GM21528 (cell line): ENCODE measurements at regions not wholly inside any gene's neighbourhood (a gene's known extent, or its start where the extent isn't known, plus 50 kb on each side); places are given as distances from the start of the nearest gene placed in this dataset.

Experiments
- ATAC-seq: cut with Tn5 transposase; IDR thresholded peaks from one replicate; pipeline ENCODE4 v1.9.1; 2021; ENCODE audit warnings: mild to moderate bottlenecking, moderate library complexity; ENCODE audit not compliant: unreplicated experiment, low FRiP score

DNA sequence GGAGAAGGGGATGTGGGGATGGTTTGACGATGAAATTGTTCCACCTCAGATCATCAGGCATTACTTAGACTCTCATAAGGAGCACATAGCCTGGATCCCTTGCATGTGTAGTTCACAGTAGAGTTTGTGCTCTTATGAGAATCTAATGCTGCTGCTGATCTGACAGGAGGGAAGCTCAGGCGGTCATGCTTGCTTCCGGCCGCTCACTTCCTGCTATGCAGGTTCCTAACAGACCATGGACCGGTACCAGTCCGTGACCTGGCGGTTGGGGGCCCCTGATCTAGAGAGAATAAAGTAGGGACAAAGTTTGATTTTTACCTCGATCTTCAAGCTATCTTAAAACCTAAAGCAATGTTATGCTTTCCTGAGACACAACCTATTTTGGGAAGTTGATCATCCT is 373.8 kb upstream of the ARGLU1 start:
- no peak for ATAC-seq

DNA sequence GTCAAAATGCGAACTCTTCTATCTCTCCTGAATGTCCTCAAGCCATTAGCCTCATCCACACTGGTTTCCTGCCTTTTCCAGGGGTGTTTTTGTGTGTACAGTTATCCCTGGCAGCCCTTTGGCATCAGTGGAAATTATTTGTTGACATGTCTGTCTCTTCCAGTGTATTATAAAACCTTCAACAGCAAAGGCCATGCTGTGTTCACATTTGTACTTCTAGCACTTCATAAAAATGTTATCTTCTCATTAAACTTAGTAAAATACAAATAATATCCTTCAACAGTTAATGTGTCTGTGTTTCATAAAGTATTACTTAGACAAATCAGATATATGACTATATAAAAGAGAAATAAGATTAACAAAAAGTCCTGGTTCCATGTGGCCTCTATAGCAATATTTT is 359.5 kb upstream of the ARGLU1 start:
- ATAC-seq = no peak

DNA sequence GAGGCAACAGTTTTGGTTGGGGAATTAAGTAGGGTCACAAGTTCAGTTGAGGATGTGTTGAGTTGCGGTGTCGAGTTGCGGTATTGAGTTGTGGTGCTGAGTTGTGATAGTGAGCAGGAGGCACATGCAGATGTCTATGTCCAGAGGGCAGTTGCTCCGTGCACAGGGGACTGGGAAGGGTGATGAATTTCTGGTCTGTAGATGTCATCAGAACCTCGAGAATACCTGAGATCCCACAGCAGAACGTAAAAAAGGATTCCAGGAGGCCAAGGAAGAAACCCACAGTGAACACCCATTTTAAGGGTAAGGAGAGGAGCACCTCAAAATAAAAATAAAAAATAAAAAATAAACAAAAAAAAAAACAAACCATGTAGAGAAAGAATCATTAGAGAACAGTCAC is 354.4 kb upstream of the ARGLU1 start:
- no peak for ATAC-seq

DNA sequence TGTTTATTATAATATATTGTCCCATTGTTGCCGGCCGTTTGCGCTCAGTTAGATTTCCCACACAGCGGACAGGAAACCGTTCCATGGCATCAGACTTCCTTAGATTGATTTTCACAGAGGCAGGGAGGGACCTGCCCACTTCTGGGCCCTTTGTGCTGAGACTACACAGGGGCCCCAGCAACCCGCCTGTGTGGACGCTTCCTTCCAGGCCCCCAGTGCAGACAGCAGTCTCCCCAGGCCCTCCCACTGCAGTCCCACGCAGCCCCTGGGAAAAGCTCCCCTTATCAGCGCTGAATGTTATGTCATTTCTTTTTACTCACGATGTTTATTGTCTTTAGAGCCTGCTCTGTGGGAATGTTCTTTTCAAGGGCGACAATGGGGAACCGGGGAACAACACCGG is 351.7 kb upstream of the ARGLU1 start:
- no peak for ATAC-seq

DNA sequence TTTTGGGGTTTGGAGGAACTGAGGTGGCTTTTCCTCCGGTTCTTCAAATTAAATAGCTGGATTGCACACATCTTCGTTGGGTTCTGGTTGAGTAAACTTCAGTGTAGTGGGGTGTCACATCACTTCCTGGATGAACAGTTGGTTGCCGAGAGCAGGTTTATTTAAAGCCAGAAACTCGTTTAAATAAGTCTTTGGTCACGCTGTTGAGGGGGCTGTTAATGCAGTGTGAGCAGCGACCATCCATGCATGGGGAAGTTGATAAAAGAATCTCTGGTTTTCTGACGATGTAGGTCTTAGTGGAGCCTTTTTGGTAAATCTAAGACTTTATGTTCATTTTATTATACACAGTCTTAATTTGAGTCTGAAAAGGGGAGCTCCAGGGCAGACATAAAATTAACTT is 351.2 kb upstream of the ARGLU1 start:
- ATAC-seq = no peak

DNA sequence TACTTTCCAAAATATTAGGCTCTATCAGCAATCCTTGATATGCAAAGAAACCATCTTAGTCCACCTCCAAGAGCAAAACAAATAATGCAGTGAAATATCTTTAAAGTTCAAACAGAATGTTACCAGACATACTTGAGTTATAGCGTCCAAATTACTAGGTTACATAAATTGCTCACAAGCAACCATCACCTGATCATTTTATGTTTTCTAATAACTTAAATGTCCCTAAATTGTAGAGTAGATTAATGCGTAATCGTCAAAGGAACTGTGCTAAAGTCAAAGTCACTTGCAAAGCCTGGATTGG is 350.6 kb upstream of the ARGLU1 start:
- ATAC-seq = no peak

DNA sequence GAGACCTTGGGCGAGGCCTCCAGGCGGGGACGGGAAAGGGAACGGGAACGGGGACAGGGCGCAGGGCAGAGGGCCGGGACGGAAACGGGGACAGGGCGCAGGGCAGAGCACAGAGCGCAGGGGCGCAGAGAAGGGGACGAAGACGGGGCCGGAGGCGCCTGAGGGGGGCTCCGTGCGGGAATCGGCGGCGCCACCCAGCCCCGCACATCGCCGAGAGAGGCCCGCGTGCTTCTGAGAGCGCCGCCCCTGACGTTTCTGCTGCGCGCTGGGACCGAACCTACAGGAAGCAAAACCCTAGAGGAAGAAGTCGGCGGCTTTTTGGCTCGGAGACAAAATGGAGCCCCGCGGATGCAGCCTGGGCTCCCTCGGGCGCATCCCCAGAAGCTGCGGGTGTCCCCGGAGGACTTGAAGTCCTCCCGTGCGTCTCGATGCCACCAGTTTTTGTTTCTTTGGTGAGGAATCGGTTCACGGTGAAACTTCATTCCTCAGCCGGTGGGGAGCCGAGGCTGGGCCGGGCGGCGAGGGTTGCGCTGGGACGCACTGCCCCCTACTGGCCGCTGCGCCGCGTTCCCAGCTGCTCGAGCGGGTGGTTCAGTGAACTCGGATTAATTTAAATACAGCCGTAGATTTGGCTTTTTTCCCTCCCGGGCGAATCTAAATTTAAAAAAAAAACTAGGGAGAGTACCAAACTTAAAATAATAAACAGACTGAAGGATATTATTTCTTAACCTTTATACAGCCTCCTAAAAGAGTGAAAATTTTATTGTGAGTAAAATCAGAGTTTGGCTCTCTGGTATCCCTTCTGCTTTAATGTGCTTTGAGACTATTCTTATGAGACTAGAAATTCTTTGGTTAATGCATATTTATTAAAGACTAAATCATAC is 350.0 kb upstream of the ARGLU1 start:
- ATAC-seq = peak; percentile 98

DNA sequence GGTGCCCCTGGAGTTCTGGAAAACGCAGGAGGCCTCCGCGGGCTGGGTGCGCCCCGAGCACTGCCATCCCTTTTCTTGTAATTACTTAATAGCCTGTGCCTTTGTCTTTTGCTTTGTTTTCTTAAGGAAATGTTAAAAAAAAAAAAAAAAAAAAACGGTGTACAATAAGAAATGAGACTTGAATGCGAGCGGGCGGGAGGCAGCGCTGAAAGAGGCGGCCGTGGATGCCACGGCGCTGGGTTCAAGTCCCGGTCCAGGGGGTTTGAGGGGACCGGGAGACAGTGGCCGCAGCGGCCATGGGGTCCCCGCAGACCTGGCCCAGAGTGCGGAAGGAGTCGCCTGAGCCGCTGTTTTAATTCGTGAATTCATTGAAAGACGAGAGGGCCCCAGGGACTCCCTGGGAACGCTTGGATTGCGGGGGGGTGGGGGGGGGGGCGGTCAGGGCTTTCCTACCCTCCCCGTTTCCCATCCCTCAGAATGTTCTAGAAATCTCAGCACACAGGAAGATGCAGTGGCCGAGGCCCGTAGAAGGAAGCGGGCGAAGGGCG is 349.2 kb upstream of the ARGLU1 start:
- peak; percentile 1 for ATAC-seq

DNA sequence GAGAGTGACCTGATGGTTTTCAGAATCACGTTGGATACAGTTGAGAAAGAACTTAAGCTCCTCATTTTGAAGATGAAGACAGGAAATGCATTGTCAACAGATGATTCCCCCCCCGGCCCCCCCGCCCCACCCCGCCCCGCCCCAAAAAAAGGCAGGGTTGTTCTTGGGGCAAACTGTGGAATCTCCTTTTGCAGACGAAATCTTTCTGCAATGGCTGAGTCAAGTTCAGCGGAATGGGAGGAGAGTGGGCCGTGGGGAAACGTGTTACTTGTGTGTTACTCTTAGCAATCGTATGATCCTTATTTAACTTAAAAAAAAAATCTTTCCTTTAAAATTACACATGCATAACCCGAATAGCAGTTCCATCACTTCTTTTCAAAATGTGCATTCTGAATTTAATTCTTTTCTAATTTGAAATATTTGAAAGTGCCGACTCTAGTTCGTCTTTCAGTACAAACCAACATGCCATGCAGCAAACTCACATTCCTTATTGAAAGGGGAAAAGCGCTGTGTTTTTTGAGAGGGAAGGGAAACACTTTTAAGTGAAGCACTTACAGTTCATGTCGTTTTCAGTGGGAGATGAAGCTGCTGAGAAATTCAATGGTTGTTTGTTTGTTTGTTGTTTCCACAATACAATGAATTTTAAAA is 348.5 kb upstream of the ARGLU1 start:
- ATAC-seq = no peak

DNA sequence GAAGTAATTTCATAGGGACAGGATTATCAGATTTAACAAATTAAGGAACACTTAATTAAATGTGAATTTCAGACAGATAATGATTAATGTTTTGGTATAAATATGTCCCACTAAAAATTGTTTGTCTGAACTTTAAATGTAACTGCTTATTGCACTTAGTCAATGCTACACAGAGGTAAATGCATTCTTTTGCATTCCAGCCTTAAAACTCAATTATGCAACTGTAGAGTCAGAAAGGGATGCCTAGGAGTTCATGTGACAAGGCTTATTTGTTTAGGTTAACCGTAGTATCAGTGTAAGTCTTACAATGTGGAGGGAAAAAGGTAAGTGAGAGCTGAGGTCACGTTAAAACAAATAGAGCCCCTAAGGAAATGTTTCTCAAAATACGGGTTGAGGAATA is 347.2 kb upstream of the ARGLU1 start:
- no peak for ATAC-seq

DNA sequence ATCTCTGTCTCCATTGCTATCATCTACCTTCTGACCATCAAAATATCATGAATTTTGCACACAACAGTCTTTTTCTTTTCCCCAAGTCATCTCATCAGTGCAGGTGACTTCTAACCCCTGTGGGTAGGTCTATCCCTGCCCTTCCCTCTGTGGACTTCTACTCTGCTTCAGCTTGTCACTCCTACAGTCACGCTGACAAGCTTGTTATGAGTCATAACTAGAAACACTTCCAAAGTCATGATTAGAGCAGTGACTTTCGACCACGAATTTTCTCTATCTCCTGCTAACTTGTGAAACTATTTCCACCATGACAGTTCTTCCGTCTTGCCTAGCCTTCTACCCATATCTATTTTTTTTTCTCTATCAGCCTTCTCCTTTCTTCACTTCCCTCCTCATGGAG is 343.7 kb upstream of the ARGLU1 start:
- no peak for ATAC-seq

DNA sequence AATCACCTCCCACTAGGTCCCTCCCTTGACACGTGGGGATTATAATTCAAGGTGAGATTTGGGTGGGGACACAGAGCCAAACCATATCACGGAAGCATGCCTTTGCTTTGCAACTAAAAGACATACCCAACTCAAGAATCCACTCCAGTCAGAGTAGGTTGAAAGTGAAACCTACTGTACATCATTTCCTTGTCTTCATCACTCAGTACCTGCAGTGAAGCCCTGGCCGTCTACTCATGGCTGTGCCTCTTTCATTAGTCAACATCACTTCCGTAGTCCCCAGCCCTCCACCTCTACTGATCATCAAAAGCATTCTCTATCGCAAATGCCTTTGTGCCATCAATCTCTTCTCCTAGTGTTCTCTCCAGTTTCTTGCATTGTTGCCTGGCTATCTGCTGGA is 343.1 kb upstream of the ARGLU1 start:
- no peak for ATAC-seq

DNA sequence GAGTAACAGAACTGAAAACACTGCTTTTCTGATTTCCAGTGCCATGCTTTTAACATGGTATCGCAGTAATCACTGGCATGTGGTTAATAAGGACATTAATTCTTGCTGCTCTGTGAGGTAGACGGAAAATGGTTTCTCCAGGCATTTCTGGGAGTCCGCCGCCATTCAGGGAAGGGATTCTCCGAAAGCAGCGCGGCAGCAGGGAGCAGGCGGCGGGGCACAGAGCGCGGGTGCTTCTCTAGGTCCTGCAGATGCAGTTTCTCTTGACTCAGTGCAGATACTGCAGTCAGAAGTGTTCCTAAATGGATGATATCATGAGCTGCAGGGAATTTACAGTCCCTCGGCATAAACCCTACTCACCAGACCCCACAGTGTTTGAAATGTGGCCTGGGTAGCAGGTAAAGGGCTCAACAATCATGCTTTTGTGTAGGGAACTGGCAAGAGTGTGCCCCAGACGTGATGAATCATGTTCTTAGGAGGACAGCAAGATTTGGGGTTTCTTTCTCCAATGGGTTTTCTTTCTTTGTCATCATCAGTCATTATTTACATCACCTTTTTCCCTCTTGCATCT is 338.6 kb upstream of the ARGLU1 start:
- no peak for ATAC-seq

DNA sequence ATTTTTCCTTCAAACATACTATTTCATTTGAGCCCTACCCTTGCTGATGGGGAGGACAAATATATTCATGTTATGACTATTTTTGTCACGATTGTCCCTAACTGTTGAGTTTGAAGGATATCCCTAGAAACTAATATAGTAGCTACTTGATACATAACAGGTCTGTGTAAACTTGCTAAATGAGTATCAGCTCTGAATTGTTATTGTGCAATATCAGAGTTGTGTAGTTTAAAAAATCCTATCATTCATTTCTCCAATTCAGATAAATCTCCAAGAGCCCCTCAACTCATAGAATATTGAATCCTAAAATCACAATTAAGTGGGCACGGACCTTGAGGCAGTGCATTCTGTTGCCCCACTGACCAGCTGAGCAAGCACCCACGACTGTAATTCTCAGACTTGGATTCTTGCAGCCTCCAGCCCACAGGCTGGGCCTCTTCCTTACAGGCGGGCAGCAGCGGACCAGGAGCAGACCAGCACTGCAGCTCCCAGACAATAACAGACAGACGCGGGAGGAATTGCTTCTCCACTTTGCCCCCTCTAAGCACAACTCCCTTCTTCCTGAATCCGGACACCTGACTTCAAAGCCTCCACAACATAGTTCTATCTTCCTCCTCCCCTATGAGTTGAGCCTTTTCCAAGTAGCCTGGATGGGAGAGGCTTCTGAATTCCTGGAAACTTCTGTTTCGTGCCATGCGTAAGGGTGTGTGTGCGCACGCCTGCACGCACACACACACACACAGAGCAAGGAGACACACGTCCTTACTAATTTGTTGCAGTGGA is 337.6 kb upstream of the ARGLU1 start:
- no peak for ATAC-seq

DNA sequence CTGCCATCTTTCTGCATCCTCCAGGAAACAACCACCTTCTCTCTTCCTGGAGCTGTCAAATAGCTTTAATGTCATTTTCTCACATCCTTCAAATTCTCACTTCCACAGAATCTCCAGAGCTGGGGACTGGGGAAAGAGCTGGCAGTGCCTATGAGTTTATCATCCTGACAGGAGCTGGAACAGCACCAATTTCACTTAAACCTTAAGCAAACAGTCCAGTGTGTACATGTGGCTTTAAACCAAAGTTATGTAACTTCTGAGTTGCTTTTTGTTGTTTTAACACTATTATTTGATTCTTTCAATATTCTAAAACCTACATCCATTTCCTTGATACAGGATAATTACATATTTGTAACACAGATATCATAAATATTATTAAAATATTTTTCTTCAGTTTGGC is 331.5 kb upstream of the ARGLU1 start:
- ATAC-seq = no peak

DNA sequence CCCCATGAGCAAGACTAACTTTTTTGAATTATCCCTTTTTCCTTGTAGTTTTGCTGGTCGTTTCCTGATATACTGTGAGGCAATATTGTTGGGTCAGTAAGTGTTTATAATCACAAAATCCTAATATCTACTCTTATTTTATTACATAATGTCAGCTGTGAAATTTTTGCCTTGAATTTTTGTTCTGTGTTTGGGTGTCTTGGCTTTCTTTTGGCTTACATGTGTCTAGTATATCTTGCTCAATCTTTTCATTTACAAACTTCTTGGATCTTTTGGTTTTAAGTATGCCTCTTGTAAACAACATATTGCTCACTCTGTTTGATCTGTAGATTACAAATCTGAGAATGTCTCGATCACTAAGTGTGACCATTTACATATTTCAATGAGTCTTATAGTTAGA is 330.3 kb upstream of the ARGLU1 start:
- no peak for ATAC-seq

DNA sequence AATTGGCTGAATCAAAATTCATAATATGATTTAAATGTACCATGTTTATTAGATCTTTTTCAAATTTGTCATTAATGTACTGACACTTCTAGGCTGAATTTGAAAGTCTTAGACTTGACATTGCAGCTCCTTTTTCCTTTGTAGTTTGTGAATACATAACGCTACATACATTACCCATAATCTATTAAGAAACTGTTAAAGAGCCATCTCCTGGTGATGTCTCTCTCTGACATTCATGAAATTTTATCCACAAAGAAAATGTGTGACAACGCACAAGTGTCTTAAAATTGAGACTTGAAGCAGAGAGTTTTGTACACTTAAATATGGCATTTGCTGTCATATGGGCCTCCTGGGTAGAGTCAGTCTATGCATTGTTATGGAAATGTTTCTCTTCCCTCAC is 320.2 kb upstream of the ARGLU1 start:
- no peak for ATAC-seq

DNA sequence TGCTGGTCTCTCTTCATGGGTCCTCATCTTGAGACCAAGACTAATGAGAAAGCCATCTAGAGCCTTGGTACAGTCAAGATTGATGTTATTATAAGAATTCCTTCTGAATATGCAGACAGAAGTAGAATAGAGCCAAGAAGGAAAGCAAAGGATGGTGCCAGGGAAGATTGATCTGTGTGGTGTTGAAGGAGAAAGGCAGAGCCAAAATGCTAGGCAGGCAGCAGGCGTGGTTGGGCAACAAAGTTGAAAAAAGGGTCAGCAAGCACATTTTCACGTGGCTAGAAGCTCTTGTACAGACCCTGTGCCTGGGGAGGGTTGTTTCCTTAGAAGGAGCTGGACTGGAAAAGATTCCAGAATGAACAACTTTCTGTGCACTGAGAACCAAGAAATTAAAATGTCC is 319.7 kb upstream of the ARGLU1 start:
- no peak for ATAC-seq

DNA sequence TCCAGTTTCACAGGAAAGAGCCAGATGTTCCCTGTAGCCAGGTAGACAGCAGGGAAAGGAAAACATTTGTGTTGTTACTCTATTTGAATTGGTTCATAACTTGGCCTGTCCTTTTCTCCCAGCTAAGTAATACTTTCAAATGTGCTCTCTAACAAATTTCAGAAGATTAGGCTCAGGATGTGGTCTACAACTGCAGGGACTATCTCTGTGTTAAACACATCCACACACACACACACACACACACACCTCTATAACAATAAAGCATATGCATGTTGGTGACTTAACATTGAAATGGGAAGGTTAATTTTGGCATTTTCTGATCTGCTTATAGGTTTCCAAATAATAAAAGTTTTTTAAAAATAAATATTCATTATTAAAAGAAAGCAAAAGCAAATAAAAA is 316.0 kb upstream of the ARGLU1 start:
- no peak for ATAC-seq

DNA sequence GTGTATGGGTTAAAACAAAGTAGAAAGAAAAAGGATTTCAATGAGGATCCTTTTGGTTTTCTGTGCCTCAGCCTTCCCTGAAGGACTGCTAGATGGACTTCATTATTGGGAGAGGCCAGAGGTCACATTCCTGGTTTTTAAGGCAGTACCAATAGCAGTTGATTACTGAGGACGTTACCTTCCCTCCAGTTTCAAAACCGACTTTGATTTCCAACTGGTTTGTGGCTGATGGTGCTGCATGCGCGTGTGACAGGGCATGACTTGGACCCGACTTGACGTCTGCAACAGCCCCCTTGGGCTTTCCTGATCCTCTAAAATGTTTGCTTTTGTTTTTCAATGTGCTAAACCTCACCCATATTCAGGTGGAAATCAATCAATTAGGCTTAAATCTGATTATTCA is 314.3 kb upstream of the ARGLU1 start:
- ATAC-seq = no peak

DNA sequence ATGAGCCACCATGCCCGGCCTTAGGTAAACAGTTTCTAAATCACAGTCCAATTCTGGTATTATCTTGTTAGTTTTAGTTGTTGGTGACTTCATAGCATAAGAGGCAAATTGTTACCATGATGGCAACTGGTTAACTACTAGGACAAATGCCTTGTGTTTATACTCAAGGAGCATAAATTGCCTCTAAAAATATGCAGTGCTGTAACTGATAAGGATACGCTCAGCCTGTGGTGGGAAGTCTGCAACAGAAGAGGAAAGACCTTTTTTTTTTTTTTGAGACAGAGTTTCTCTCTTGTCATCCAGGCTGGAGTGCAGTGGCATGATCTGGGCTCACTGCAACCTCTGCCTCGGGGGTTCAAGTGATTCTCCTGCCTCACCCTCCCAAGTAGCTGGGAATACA is 311.9 kb upstream of the ARGLU1 start:
- no peak for ATAC-seq
